Astrocyte (in vitro differentiated cells and primary cell): ENCODE measurements at regions not wholly inside any gene's neighbourhood (a gene's known extent, or its start where the extent isn't known, plus 50 kb on each side); places are given as distances from the start of the nearest gene placed in this dataset.

Experiments
- CTCF ChIP-seq: IDR thresholded peaks from 2 replicates; pipeline ENCODE4 v1.5.1; 2011; ENCODE audit warnings: low read depth, mild to moderate bottlenecking, inconsistent platforms, low read length, moderate library complexity; ENCODE audit not compliant: insufficient read depth
- EZH2 ChIP-seq: IDR thresholded peaks from 2 replicates; pipeline ENCODE4 v1.6.1; 2012; ENCODE audit warnings: mild to moderate bottlenecking, low read length, inconsistent platforms; ENCODE audit not compliant: insufficient read depth

GRCh38 chr14:84013424-84013823, 1516.5 kb upstream of the FLRT2 start:
- no peak for TF ChIP-seq CTCF
- TF ChIP-seq EZH2: no peak
